IMR-90 (cell line): ENCODE measurements at regions not wholly inside any gene's neighbourhood (a gene's known extent, or its start where the extent isn't known, plus 50 kb on each side); places are given as distances from the start of the nearest gene placed in this dataset.

Source experiments
- ATAC-seq: fragments of 200-7000 bp; cut with Tn5 transposase; 2 replicates; pipeline ENCODE4 v1.9.1; 2020; ENCODE audit warnings: low read depth, mild to moderate bottlenecking, moderate library complexity
- BruUV-seq: library from RNA; stranded (reverse); fragments of 400-500 nt; replicated peaks from 2 replicates; lab custom pipeline; 2021; lab: Mats Ljungman, UMichigan
- CTCF ChIA-PET: fragments of 300-600 bp; formaldehyde crosslinking; extraction: SDS; loops from one replicate; lab custom pipeline; 2021; ENCODE audit warnings: antibody characterized with exemption; lab: Yijun Ruan, JAX
- POLR2A ChIA-PET: fragments of 300-600 bp; sonication (Branson Sonifier 250); formaldehyde crosslinking; loops from one replicate; lab custom pipeline; 2022; ENCODE audit warnings: antibody characterized with exemption; ENCODE audit not compliant: unreplicated experiment; lab: Charles Lee
- DNase-seq: peaks from one replicate; pipeline ENCODE4 v3.0.0; 2013
- H2AFZ ChIP-seq: replicated peaks from 2 replicates; pipeline ENCODE3; 2013; ENCODE audit warnings: low read length, mild to moderate bottlenecking; ENCODE audit not compliant: poor library complexity
- H2AK5ac ChIP-seq: 2 replicates; pipeline ENCODE4 v1.6.1; 2013; ENCODE audit warnings: low read depth, low read length, inconsistent platforms
- H2AK9ac ChIP-seq: replicated peaks from 2 replicates; pipeline ENCODE3; 2013; ENCODE audit warnings: mild to moderate bottlenecking, low read depth, low read length, moderate library complexity; ENCODE audit not compliant: poor library complexity
- H2BK120ac ChIP-seq: 2 replicates; pipeline ENCODE4 v1.6.1; 2013; ENCODE audit warnings: low read depth, low read length, inconsistent platforms
- H2BK15ac ChIP-seq: 3 replicates; pipeline ENCODE4 v1.6.1; 2013; ENCODE audit warnings: low read depth, low read length, inconsistent platforms
- H2BK20ac ChIP-seq: 2 replicates; pipeline ENCODE4 v1.6.1; 2013; ENCODE audit warnings: low read depth, mild to moderate bottlenecking, inconsistent platforms, low read length, moderate library complexity
- H2BK5ac ChIP-seq: 2 replicates; pipeline ENCODE4 v1.6.1; 2013; ENCODE audit warnings: mild to moderate bottlenecking, low read depth, low read length, inconsistent platforms; ENCODE audit not compliant: poor library complexity, severe bottlenecking
- H3K14ac ChIP-seq: replicated peaks from 2 replicates; pipeline ENCODE4 v1.6.1; 2013; ENCODE audit warnings: low read depth, low read length, inconsistent platforms
- H3K18ac ChIP-seq: 2 replicates; pipeline ENCODE4 v1.6.1; 2013; ENCODE audit warnings: low read depth, low read length, control low read depth
- H3K23ac ChIP-seq: 2 replicates; pipeline ENCODE4 v1.6.1; 2013; ENCODE audit warnings: low read depth, low read length, inconsistent platforms
- H3K27ac ChIP-seq: 2 replicates; pipeline ENCODE4 v1.5.1; 2013; ENCODE audit warnings: mild to moderate bottlenecking, control low read depth, low read length; ENCODE audit not compliant: insufficient read depth
- H3K27me3 ChIP-seq: 2 replicates; pipeline ENCODE4 v1.6.1; 2013; ENCODE audit warnings: low read length; ENCODE audit not compliant: control insufficient read depth, insufficient read depth
- H3K36me3 ChIP-seq: 2 replicates; pipeline ENCODE4 v1.6.1; 2013; ENCODE audit warnings: low read length, mixed read lengths; ENCODE audit not compliant: control insufficient read depth, insufficient read depth
- H3K4ac ChIP-seq: 2 replicates; pipeline ENCODE4 v1.6.1; 2013; ENCODE audit warnings: low read depth, low read length, inconsistent platforms
- H3K4me1 ChIP-seq: 2 replicates; pipeline ENCODE4 v1.6.1; 2013; ENCODE audit warnings: low read length, mixed read lengths; ENCODE audit not compliant: control insufficient read depth, insufficient read depth
- H3K4me2 ChIP-seq: 2 replicates; pipeline ENCODE4 v1.6.1; 2013; ENCODE audit warnings: low read depth, mild to moderate bottlenecking, control low read depth, low read length, moderate library complexity
- H3K4me3 ChIP-seq: 2 replicates; pipeline ENCODE4 v1.5.1; 2013; ENCODE audit warnings: low read depth, mild to moderate bottlenecking, control low read depth, low read length, moderate library complexity; ENCODE audit not compliant: insufficient read depth
- H3K56ac ChIP-seq: 2 replicates; pipeline ENCODE4 v1.6.1; 2013; ENCODE audit warnings: low read length, inconsistent platforms; ENCODE audit not compliant: insufficient read depth; ENCODE audit errors: extremely low read depth
- H3K79me1 ChIP-seq, 2 experiments: 2 replicates each; pipeline ENCODE4 v1.6.1; 2013; ENCODE audit warnings: low read length in 2 of 2, inconsistent platforms in 1 of 2, low read depth in 1 of 2
- H3K9ac ChIP-seq: 2 replicates; pipeline ENCODE4 v1.6.1; 2013; ENCODE audit warnings: low read depth, low read length, control low read depth
- H3K9me1 ChIP-seq: 2 replicates; pipeline ENCODE4 v1.6.1; 2013; ENCODE audit warnings: low read length, inconsistent platforms; ENCODE audit not compliant: insufficient read depth
- H3K9me3 ChIP-seq: 2 replicates; pipeline ENCODE4 v1.6.1; 2013; ENCODE audit warnings: low read length; ENCODE audit not compliant: control insufficient read depth, insufficient read depth
- H4K20me1 ChIP-seq: 2 replicates; pipeline ENCODE4 v1.6.1; 2013; ENCODE audit warnings: low read length, inconsistent platforms; ENCODE audit not compliant: insufficient read depth
- H4K5ac ChIP-seq: 2 replicates; pipeline ENCODE4 v1.6.1; 2013; ENCODE audit warnings: mild to moderate bottlenecking, low read depth, low read length, control low read depth
- H4K8ac ChIP-seq, 2 experiments: 2 replicates each; pipeline ENCODE4 v1.6.1; 2013; ENCODE audit warnings: low read depth in 2 of 2, low read length in 2 of 2, control low read depth in 1 of 2, inconsistent platforms in 1 of 2
- H4K91ac ChIP-seq: 2 replicates; pipeline ENCODE4 v1.6.1; 2013; ENCODE audit warnings: low read depth, low read length, inconsistent platforms; ENCODE audit not compliant: insufficient read depth
- CEBPB ChIP-seq: IDR thresholded peaks from 2 replicates; pipeline ENCODE4 v1.6.1; 2012; ENCODE audit warnings: low read depth, low read length, improper control_type of control experiment
- CHD1 ChIP-seq: IDR thresholded peaks from 2 replicates; pipeline ENCODE4 v1.6.1; 2012; ENCODE audit warnings: low read depth, low read length, improper control_type of control experiment
- MAZ ChIP-seq: IDR thresholded peaks from 2 replicates; pipeline ENCODE4 v1.6.1; 2012; ENCODE audit warnings: low read depth, mild to moderate bottlenecking, low read length, improper control_type of control experiment, moderate library complexity, borderline replicate concordance
- NFE2L2 ChIP-seq: fragments of 150-350 bp; IDR thresholded peaks from 2 replicates; pipeline ENCODE4 v1.6.1; 2016; ENCODE audit warnings: low read depth, mild to moderate bottlenecking, low read length
- RAD21 ChIP-seq: IDR thresholded peaks from 2 replicates; pipeline ENCODE4 v1.6.1; 2012; ENCODE audit warnings: low read length, improper control_type of control experiment
- RCOR1 ChIP-seq: IDR thresholded peaks from 2 replicates; pipeline ENCODE4 v1.6.1; 2012; ENCODE audit warnings: mild to moderate bottlenecking, low read length, improper control_type of control experiment; ENCODE audit not compliant: insufficient replicate concordance
- WGBS, 2 experiments: methylation state at CpG; one replicate each; pipeline versions ENCODE4 v1.1.5 to v1.1.7; 2013; ENCODE audit warnings: missing lambda C conversion rate in 2 of 2; ENCODE audit not compliant: insufficient read length in 1 of 2; ENCODE audit errors: extremely low coverage in 2 of 2; 5-methylcytosine and 5-hydroxymethylcytosine counted together
- dilution Hi-C: fragments of 300-500 bp; cut with HindIII; formaldehyde crosslinking; loops from one replicate; pipeline ENCODE4 v1.14.3; 2018; ENCODE audit warnings: low sequenced_read_pairs; ENCODE audit not compliant: unreplicated experiment
- in situ Hi-C: fragments of 300-500 bp; cut with MboI; formaldehyde crosslinking; loops from 3 replicates; pipeline ENCODE4 v1.14.3; 2019; ENCODE audit warnings: low sequenced_read_pairs, inconsistent platforms, mixed read lengths
- intact Hi-C: fragments of 100-400 bp; cut with micrococcal nuclease; formaldehyde crosslinking; loops from 2 replicates; pipeline ENCODE4 v1.10.0; 2022
- TF ChIP-seq, protein P1 (sequence below): conservative IDR thresholded peaks from 2 replicates; pipeline ENCODE4 v1.5.1; 2012; ENCODE audit warnings: mild to moderate bottlenecking, low read depth, low read length, improper control_type of control experiment
- TF ChIP-seq, protein P2 (sequence below): fragments of 150-350 bp; IDR thresholded peaks from 2 replicates; pipeline ENCODE4 v1.6.1; 2016; ENCODE audit warnings: low read depth, mild to moderate bottlenecking, low read length, moderate library complexity, borderline replicate concordance

DNA sequence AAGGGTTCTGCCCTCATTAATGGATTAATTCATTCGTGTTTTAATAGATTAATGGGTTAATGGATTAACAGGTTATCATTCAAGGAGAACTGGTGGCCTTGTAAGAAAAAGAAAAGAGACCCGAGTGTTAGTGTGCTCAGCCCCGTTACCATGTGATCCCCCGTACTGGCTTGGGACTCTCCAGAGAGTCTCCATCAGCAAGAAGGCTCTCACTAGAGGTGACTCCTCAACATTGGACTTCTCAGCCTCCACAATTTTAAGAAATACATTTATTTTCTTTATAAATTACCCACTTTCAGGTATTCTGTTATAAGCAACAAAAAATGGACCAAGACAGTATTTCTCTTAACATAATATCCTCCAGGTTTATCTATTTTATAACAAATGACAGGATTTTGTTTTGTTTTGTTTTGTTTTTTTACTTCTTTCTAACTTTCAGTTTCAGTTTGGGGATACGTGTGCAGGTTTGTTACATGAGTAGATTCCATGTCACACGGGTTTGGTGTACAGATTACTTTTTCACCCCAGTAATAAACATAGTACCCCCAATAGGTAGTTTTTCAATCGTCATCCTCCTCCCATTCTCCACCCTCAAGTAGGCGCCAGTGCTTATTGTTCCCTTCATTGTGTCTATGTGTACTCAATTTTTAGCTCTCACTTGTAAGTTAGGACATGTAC is 456.1 kb downstream of the DNAH5 start:
- H2BK5ac ChIP-seq: no peak overlapping the region
- no peak overlapping the region for H2BK20ac ChIP-seq
- DNase-seq (no peak), ATAC-seq (no peak)
- no peaks in the 10 kb centered on the region for H4K20me1 ChIP-seq
- H3K4ac ChIP-seq: no peak overlapping the region
- no TSS peak for BruUV-seq
- no peak overlapping the region for H3K56ac ChIP-seq
- no peak overlapping the region for H2AK9ac ChIP-seq
- H3K4me1 ChIP-seq: no peaks in the 10 kb centered on the region
- no peak overlapping the region for H4K91ac ChIP-seq
- H2BK15ac ChIP-seq: no peak overlapping the region
- H3K27me3 ChIP-seq: peaks cover 3% of the 10 kb centered on the region
- 33% methylated on average over 1 of the region's 8 CpGs; no CpG with 5 or more reads in 1 of the 2 experiments for WGBS, 2 experiments
- CTCF ChIA-PET: interaction anchor here (0.6 to 1.1 kb wide), 3 partner anchors 9 to 167 kb away, joined by 3 read pairs; no protein-coding TSS in a partner anchor
- H3K9ac ChIP-seq: no peak overlapping the region
- H3K9me1 ChIP-seq: no peaks in the 10 kb centered on the region
- H3K4me3 ChIP-seq: no peak overlapping the region
- H2AK5ac ChIP-seq: no peak overlapping the region
- H3K18ac ChIP-seq: no peak overlapping the region
- H3K4me2 ChIP-seq: no peak overlapping the region
- no peaks in the 10 kb centered on the region for H3K9me3 ChIP-seq
- no peak overlapping the region for H2BK120ac ChIP-seq
- no peak overlapping the region for H4K8ac ChIP-seq
- H3K14ac ChIP-seq: no peak overlapping the region
- H3K27ac ChIP-seq: no peak overlapping the region
- POLR2A ChIA-PET: no interaction called here
- H3K79me1 ChIP-seq: no peaks in the 10 kb centered on the region
- dilution Hi-C loops: no loop called here
- in situ Hi-C loops: no loop called here
- H3K36me3 ChIP-seq: no peaks in the 10 kb centered on the region
- H4K5ac ChIP-seq: no peak overlapping the region
- no peak overlapping the region for H2AFZ ChIP-seq
- H3K23ac ChIP-seq: no peak overlapping the region
- TF ChIP-seq CEBPB (no peak), RAD21 (no peak), CHD1 (no peak), MAZ (no peak), NFE2L2 (no peak), RCOR1 (no peak)
- TF ChIP-seq, protein P1, sequence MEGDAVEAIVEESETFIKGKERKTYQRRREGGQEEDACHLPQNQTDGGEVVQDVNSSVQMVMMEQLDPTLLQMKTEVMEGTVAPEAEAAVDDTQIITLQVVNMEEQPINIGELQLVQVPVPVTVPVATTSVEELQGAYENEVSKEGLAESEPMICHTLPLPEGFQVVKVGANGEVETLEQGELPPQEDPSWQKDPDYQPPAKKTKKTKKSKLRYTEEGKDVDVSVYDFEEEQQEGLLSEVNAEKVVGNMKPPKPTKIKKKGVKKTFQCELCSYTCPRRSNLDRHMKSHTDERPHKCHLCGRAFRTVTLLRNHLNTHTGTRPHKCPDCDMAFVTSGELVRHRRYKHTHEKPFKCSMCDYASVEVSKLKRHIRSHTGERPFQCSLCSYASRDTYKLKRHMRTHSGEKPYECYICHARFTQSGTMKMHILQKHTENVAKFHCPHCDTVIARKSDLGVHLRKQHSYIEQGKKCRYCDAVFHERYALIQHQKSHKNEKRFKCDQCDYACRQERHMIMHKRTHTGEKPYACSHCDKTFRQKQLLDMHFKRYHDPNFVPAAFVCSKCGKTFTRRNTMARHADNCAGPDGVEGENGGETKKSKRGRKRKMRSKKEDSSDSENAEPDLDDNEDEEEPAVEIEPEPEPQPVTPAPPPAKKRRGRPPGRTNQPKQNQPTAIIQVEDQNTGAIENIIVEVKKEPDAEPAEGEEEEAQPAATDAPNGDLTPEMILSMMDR: no peak
- TF ChIP-seq, protein P2, sequence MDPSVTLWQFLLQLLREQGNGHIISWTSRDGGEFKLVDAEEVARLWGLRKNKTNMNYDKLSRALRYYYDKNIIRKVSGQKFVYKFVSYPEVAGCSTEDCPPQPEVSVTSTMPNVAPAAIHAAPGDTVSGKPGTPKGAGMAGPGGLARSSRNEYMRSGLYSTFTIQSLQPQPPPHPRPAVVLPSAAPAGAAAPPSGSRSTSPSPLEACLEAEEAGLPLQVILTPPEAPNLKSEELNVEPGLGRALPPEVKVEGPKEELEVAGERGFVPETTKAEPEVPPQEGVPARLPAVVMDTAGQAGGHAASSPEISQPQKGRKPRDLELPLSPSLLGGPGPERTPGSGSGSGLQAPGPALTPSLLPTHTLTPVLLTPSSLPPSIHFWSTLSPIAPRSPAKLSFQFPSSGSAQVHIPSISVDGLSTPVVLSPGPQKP: no peak
- intact Hi-C loops: no loop called here
